GM12878 (cell line): ENCODE measurements at regions not wholly inside any gene's neighbourhood (a gene's known extent, or its start where the extent isn't known, plus 50 kb on each side); places are given as distances from the start of the nearest gene placed in this dataset.

Source experiments
- ATF2 ChIP-seq: IDR thresholded peaks from 2 replicates; pipeline ENCODE4 v1.6.1; 2012; ENCODE audit warnings: low read length, inconsistent platforms
- CBX3 ChIP-seq: fragments of 200-600 bp; sonication (generic); IDR thresholded peaks from 2 replicates; pipeline ENCODE4 v1.6.1; 2016; ENCODE audit warnings: low read depth, borderline replicate concordance
- CEBPB ChIP-seq, 2 experiments: fragments of 150-350 bp in 1 of 2; IDR thresholded peaks; 2 replicates each; pipeline ENCODE4 v1.6.1; 2012 to 2014; ENCODE audit warnings: low read depth in 2 of 2, low read length in 2 of 2, borderline replicate concordance in 1 of 2, inconsistent platforms in 1 of 2
- CTCF ChIP-seq, 3 experiments: IDR thresholded peaks in 2 of 3; conservative IDR thresholded peaks in 1 of 3; 2 replicates each; pipeline ENCODE4 v1.5.1; 2011; ENCODE audit warnings: low read depth in 3 of 3, low read length in 3 of 3, mild to moderate bottlenecking in 3 of 3, control low read depth in 2 of 3, moderate library complexity in 2 of 3, inconsistent platforms in 1 of 3, mixed read lengths in 1 of 3; ENCODE audit not compliant: control insufficient read depth in 2 of 3, insufficient read depth in 1 of 3; ENCODE audit errors: extremely low read depth in 1 of 3
- E4F1 ChIP-seq: fragments of 450-650 bp; IDR thresholded peaks from 2 replicates; pipeline ENCODE4 v1.6.1; 2018; ENCODE audit warnings: borderline replicate concordance, mild to moderate bottlenecking; ENCODE audit not compliant: partially characterized antibody
- FOS ChIP-seq: IDR thresholded peaks from 3 replicates; pipeline ENCODE4 v1.6.1; 2011; ENCODE audit warnings: borderline replicate concordance; ENCODE audit not compliant: insufficient read length; ENCODE audit errors: extremely low read depth
- POLR2AphosphoS5 ChIP-seq: IDR thresholded peaks from 2 replicates; pipeline ENCODE4 v1.6.1; 2011; ENCODE audit warnings: mild to moderate bottlenecking, low read length, inconsistent platforms

- TF ChIP-seq ATF2 (no peak), CTCF (IDR thresholded peaks at IDR 0.05 in 2 of 3, conservative IDR thresholded peaks at IDR 0.05 in 1 of 3; ENCODE audit: control insufficient read depth in 2 of 3, extremely low read depth in 1 of 3, insufficient read depth in 1 of 3, low read depth in 3 of 3, low read length in 3 of 3) (no peak), CEBPB (IDR thresholded peaks at IDR 0.05; ENCODE audit: borderline replicate concordance in 1 of 2, low read depth in 2 of 2, low read length in 2 of 2) (no peak), FOS (no peak), POLR2AphosphoS5 (no peak), CBX3 (no peak), E4F1 (no peak)
These were observed 581.1 kb upstream of the PLXNA2 start for GRCh38 chr1:208825300-208825699.
